ENCODE measurements at regions not wholly inside any gene's neighbourhood (a gene's known extent, or its start where the extent isn't known, plus 50 kb on each side); places are given as distances from the start of the nearest gene placed in this dataset.

GRCh38 chr15:25565470-25566264, 126.8 kb upstream of the UBE3A start:
- H4K20me1 ChIP-seq (ENCODE audit: control insufficient read depth, extremely low read depth, insufficient read depth, low read length): no peaks in the 10 kb centered on the region
- H3K4me2 ChIP-seq (ENCODE audit: control insufficient read depth, extremely low read depth, insufficient read depth, low read depth, low read length): no peak overlapping the region
- no peaks in the 10 kb centered on the region for H3K79me2 ChIP-seq (ENCODE audit: control insufficient read depth, insufficient read depth, low read length)
- no peak overlapping the region for H3K27ac ChIP-seq (ENCODE audit: control insufficient read depth, insufficient read depth, low read length)
- no peak overlapping the region for H2AFZ ChIP-seq (ENCODE audit: control insufficient read depth, low read length)
- dilution Hi-C loops (cut with MboI; ENCODE audit: extremely low pct_ligation_motif_present, low sequenced_read_pairs): no loop called here
- TF ChIP-seq CTCF (optimal IDR thresholded peaks at IDR 0.05 in 1 of 3, IDR thresholded peaks at IDR 0.05 in 1 of 3, conservative IDR thresholded peaks at IDR 0.05 in 1 of 3; ENCODE audit: extremely low read depth in 1 of 3, insufficient read depth in 2 of 3, low read length in 3 of 3) (no peak), EZH2 (IDR thresholded peaks at IDR 0.05; ENCODE audit: low read length) (no peak)
- H3K36me3 ChIP-seq (ENCODE audit: control insufficient read depth in 2 of 2, extremely low read depth in 1 of 2, insufficient read depth in 2 of 2, low read length in 2 of 2): no peaks in the 10 kb centered on the region
- H3K9me1 ChIP-seq (ENCODE audit: control insufficient read depth, extremely low read depth, insufficient read depth, low read length): no peaks in the 10 kb centered on the region
- no peak overlapping the region for H3K9ac ChIP-seq (ENCODE audit: control insufficient read depth, extremely low read depth, insufficient read depth, low read length)
- peaks cover 6% of the 10 kb centered on the region for H3K9me3 ChIP-seq (ENCODE audit: control insufficient read depth, low read depth, low read length)
- no peaks in the 10 kb centered on the region for H3K4me1 ChIP-seq (ENCODE audit: control insufficient read depth, extremely low read depth, insufficient read depth, low read length)
- no peak for DNase-seq (ENCODE audit: low read depth, low spot score)
- no peak overlapping the region for H3K4me3 ChIP-seq (ENCODE audit: control insufficient read depth in 2 of 3, extremely low read depth in 1 of 3, insufficient read depth in 2 of 3, low read depth in 1 of 3, low read length in 3 of 3)
- no peaks in the 10 kb centered on the region for H3K27me3 ChIP-seq (ENCODE audit: control insufficient read depth, extremely low read depth, insufficient read depth, low read length)
- no peak for FAIRE-seq

GRCh38 chr15:25563596-25563995, 124.8 kb upstream of the UBE3A start:
- no peak for TF ChIP-seq CTCF (optimal IDR thresholded peaks at IDR 0.05 in 1 of 3, IDR thresholded peaks at IDR 0.05 in 1 of 3, conservative IDR thresholded peaks at IDR 0.05 in 1 of 3; ENCODE audit: extremely low read depth in 1 of 3, insufficient read depth in 2 of 3, low read length in 3 of 3)
- TF ChIP-seq EZH2 (IDR thresholded peaks at IDR 0.05; ENCODE audit: low read length): no peak
- dilution Hi-C loops (cut with MboI; ENCODE audit: extremely low pct_ligation_motif_present, low sequenced_read_pairs): no loop called here
- DNase-seq (ENCODE audit: low read depth, low spot score) (no peak), FAIRE-seq (no peak)
- Histone ChIP-seq H3K4me1 (ENCODE audit: control insufficient read depth, extremely low read depth, insufficient read depth, low read length) (no peaks in the 10 kb centered on the region), H3K9me3 (ENCODE audit: control insufficient read depth, low read depth, low read length) (peaks cover 12% of the 10 kb centered on the region), H3K4me3 (ENCODE audit: control insufficient read depth in 2 of 3, extremely low read depth in 1 of 3, insufficient read depth in 2 of 3, low read depth in 1 of 3, low read length in 3 of 3) (no peak overlapping the region), H3K36me3 (ENCODE audit: control insufficient read depth in 2 of 2, extremely low read depth in 1 of 2, insufficient read depth in 2 of 2, low read length in 2 of 2) (no peaks in the 10 kb centered on the region), H3K9me1 (ENCODE audit: control insufficient read depth, extremely low read depth, insufficient read depth, low read length) (no peaks in the 10 kb centered on the region), H2AFZ (ENCODE audit: control insufficient read depth, low read length) (no peak overlapping the region), H4K20me1 (ENCODE audit: control insufficient read depth, extremely low read depth, insufficient read depth, low read length) (no peaks in the 10 kb centered on the region), H3K4me2 (ENCODE audit: control insufficient read depth, extremely low read depth, insufficient read depth, low read depth, low read length) (no peak overlapping the region), H3K79me2 (ENCODE audit: control insufficient read depth, insufficient read depth, low read length) (no peaks in the 10 kb centered on the region), H3K27ac (ENCODE audit: control insufficient read depth, insufficient read depth, low read length) (no peak overlapping the region), H3K27me3 (ENCODE audit: control insufficient read depth, extremely low read depth, insufficient read depth, low read length) (no peaks in the 10 kb centered on the region), H3K9ac (ENCODE audit: control insufficient read depth, extremely low read depth, insufficient read depth, low read length) (no peak overlapping the region)

All from keratinocyte (primary cell).